HepG2 (cell line): ENCODE measurements at regions not wholly inside any gene's neighbourhood (a gene's known extent, or its start where the extent isn't known, plus 50 kb on each side); places are given as distances from the start of the nearest gene placed in this dataset.

Experiments
- ATAC-seq: fragments of 200-7000 bp; cut with Tn5 transposase; 3 replicates; pipeline ENCODE4 v1.9.1; 2020; ENCODE audit warnings: mild to moderate bottlenecking, moderate library complexity
- BruUV-seq: library from RNA; stranded (reverse); fragments of 400-500 nt; replicated peaks from 2 replicates; lab custom pipeline; 2021; lab: Mats Ljungman, UMichigan
- CTCF ChIA-PET: fragments of 300-600 bp; formaldehyde crosslinking; extraction: SDS; loops from one replicate; lab custom pipeline; 2021; ENCODE audit warnings: low total read pairs, inconsistent platforms, low intra/inter-chr PET ratio; lab: Yijun Ruan, JAX
- POLR2A ChIA-PET: fragments of 350-600 bp; sonication (Branson Sonifier 250); formaldehyde crosslinking; loops from one replicate; lab custom pipeline; 2020; ENCODE audit warnings: antibody characterized with exemption, inconsistent platforms; lab: Yijun Ruan, JAX
- DNase-seq: peaks from one replicate; pipeline ENCODE4 v3.0.0-alpha.2; 2015; ENCODE audit warnings: low spot score
- FAIRE-seq: peaks from 3 replicates; lab custom pipeline; 2011; peaks lifted over from hg19 to GRCh38; lab: Jason Lieb, UNC
- H2AFZ ChIP-seq: one replicate; pipeline ENCODE4 v1.6.1; 2011; ENCODE audit warnings: low read length, inconsistent platforms
- H3K27ac ChIP-seq: fragments of 300-600 bp; 3 replicates; pipeline ENCODE4 v1.8.0; 2011; ENCODE audit warnings: mixed run types, mild to moderate bottlenecking, mixed read lengths, low read length, inconsistent platforms; ENCODE audit not compliant: insufficient read depth; ENCODE audit errors: extremely low read length
- H3K27me3 ChIP-seq, 2 experiments: fragments of 200-600 bp in 1 of 2; 2 replicates in 1 of 2; 3 replicates in 1 of 2; pipeline versions ENCODE4 v1.6.0 to v1.8.0; 2011; ENCODE audit warnings: low read length in 2 of 2, mild to moderate bottlenecking in 2 of 2, moderate library complexity in 2 of 2, inconsistent platforms in 1 of 2; ENCODE audit not compliant: insufficient read depth in 2 of 2, control insufficient read depth in 1 of 2
- H3K36me3 ChIP-seq, 2 experiments: fragments of 200-600 bp in 1 of 2; replicated peaks in 1 of 2; 2 replicates in 1 of 2; 3 replicates in 1 of 2; pipeline versions ENCODE4 v1.5.1 to v1.8.0; 2011; ENCODE audit warnings: low read length in 2 of 2, inconsistent platforms in 1 of 2; ENCODE audit not compliant: insufficient read depth in 2 of 2, control insufficient read depth in 1 of 2
- H3K4me1 ChIP-seq: 2 replicates; pipeline ENCODE4 v1.5.1; 2012; ENCODE audit warnings: low read length, inconsistent platforms; ENCODE audit not compliant: insufficient read depth
- H3K4me2 ChIP-seq: 2 replicates; pipeline ENCODE4 v1.6.0; 2011; ENCODE audit warnings: low read depth, low read length, inconsistent platforms
- H3K4me3 ChIP-seq, 3 experiments: fragments of 200-600 bp in 1 of 3; sonication (generic), shearing (Covaris generic) in 1 of 3; replicated peaks in 1 of 3; 2 replicates each; pipeline ENCODE4 v1.5.1; 2011 to 2016; ENCODE audit warnings: low read length in 3 of 3, inconsistent platforms in 2 of 3, low read depth in 2 of 3, mild to moderate bottlenecking in 2 of 3, control low read depth in 1 of 3, mixed read lengths in 1 of 3; ENCODE audit not compliant: insufficient read depth in 1 of 3
- H3K79me2 ChIP-seq: one replicate; pipeline ENCODE4 v1.6.1; 2011; ENCODE audit warnings: low read length, inconsistent platforms; ENCODE audit not compliant: insufficient read depth
- H3K9ac ChIP-seq: 2 replicates; pipeline ENCODE4 v1.6.0; 2011; ENCODE audit warnings: mild to moderate bottlenecking, low read depth, low read length, inconsistent platforms; ENCODE audit not compliant: insufficient read depth
- H3K9me3 ChIP-seq: 2 replicates; pipeline ENCODE4 v1.5.1; 2012; ENCODE audit warnings: mild to moderate bottlenecking, low read length
- H4K20me1 ChIP-seq: 2 replicates; pipeline ENCODE4 v1.6.0; 2011; ENCODE audit warnings: inconsistent platforms, mild to moderate bottlenecking, low read length, moderate library complexity; ENCODE audit not compliant: insufficient read depth
- FOXK2 ChIP-seq: fragments of 450-650 bp; IDR thresholded peaks from 2 replicates; pipeline ENCODE4 v1.6.1; 2016
- HHEX ChIP-seq: IDR thresholded peaks from 2 replicates; pipeline ENCODE4 v1.6.1; 2016; ENCODE audit warnings: control low read depth
- RERE ChIP-seq: IDR thresholded peaks from 2 replicates; pipeline ENCODE4 v1.6.1; 2016; ENCODE audit warnings: low read depth, missing genetic modification reagents, missing compliant biosample characterization
- TRIM22 ChIP-seq: fragments of 450-650 bp; IDR thresholded peaks from 2 replicates; pipeline ENCODE4 v1.6.1; 2017
- ZNF276 ChIP-seq: sonication (generic); formaldehyde crosslinking; IDR thresholded peaks from 2 replicates; pipeline ENCODE4 v1.4.0; 2020; ENCODE audit warnings: mild to moderate bottlenecking, low read depth, missing genetic modification reagents
- ZNF318 ChIP-seq: sonication (generic); formaldehyde crosslinking; IDR thresholded peaks from 2 replicates; pipeline ENCODE4 v1.4.0; 2020; ENCODE audit warnings: mild to moderate bottlenecking, missing genetic modification reagents
- ZNF451 ChIP-seq: sonication (generic); formaldehyde crosslinking; IDR thresholded peaks from 2 replicates; pipeline ENCODE4 v1.5.0; 2020; ENCODE audit warnings: mild to moderate bottlenecking, missing genetic modification reagents
- ZSCAN25 ChIP-seq: sonication (generic); formaldehyde crosslinking; IDR thresholded peaks from 2 replicates; pipeline ENCODE4 v1.8.0; 2022; ENCODE audit warnings: mild to moderate bottlenecking, missing genetic modification reagents
- WGBS: methylation state at CpG from one replicate; pipeline ENCODE4 v1.1.6; 2017; ENCODE audit warnings: low lambda C conversion rate; 5-methylcytosine and 5-hydroxymethylcytosine counted together
- in situ Hi-C: cut with HindIII; loops from 2 replicates; pipeline ENCODE4 v1.10.0; 2017; ENCODE audit warnings: low pct_unique_long_range_greater_than_20kb; ENCODE audit not compliant: extremely low pct_ligation_motif_present
- intact Hi-C: fragments of 100-400 bp; cut with micrococcal nuclease; formaldehyde crosslinking; loops from one replicate; pipeline ENCODE4 v1.10.0; 2022; ENCODE audit not compliant: unreplicated experiment

GRCh38 chr6:134753001-134753400 is 196.9 kb downstream of the ALDH8A1 start:
- no TSS peak for BruUV-seq
- Histone ChIP-seq H4K20me1 (no peaks in the 10 kb centered on the region), H3K27me3 (peaks cover 0 to 3% of the 10 kb centered on the region in 2 experiments; a peak in 2 of 5 replicates), H3K9ac (no peak overlapping the region), H3K4me2 (no peak overlapping the region), H3K36me3 (no peaks in the 10 kb centered on the region), H3K27ac (no peak overlapping the region), H3K4me1 (no peaks in the 10 kb centered on the region), H3K79me2 (no peaks in the 10 kb centered on the region), H3K4me3 (no peak overlapping the region), H2AFZ (no peak overlapping the region), H3K9me3 (no peaks in the 10 kb centered on the region)
- ChIA-PET CTCF (no interaction called here), POLR2A (no interaction called here)
- in situ Hi-C loops: no loop called here
- DNase-seq (no peak), ATAC-seq (no peak), FAIRE-seq (no peak)
- WGBS: under 1% methylated on average over 4 of the region's 4 CpGs
- intact Hi-C loops: no loop called here
- TF ChIP-seq ZSCAN25 (CRISPR knock-in tag) (no peak), FOXK2 (no peak), RERE (no peak), ZNF276 (no peak), TRIM22 (no peak), ZNF318 (CRISPR knock-in tag) (no peak), HHEX (CRISPR knock-in tag) (no peak), ZNF451 (CRISPR knock-in tag) (no peak)
